Uterus (tissue), 3 donors: ENCODE measurements at regions not wholly inside any gene's neighbourhood (a gene's known extent, or its start where the extent isn't known, plus 50 kb on each side); places are given as distances from the start of the nearest gene placed in this dataset.

ENCODE experiments used
- DNase-seq, 2 donors: peaks; one replicate each; pipeline ENCODE4 v3.0.0-alpha.2; 2019 to 2020
- H3K27ac ChIP-seq, 2 donors: fragments of 200-600 bp; sonication (generic); 1 replicate in 1 of 2; 2 replicates in 1 of 2; pipeline ENCODE4 v1.5.1; 2016 to 2018
- H3K27me3 ChIP-seq, 2 donors: fragments of 200-600 bp; sonication (generic); one replicate each; pipeline ENCODE4 v1.5.1; 2018 to 2019; ENCODE audit warnings: control low read depth in 1 of 2
- H3K36me3 ChIP-seq, 2 donors: fragments of 200-600 bp; sonication (generic); one replicate each; pipeline ENCODE4 v1.5.1; 2019; ENCODE audit warnings: control low read depth in 1 of 2
- H3K4me1 ChIP-seq, 2 donors: fragments of 200-600 bp; sonication (generic); one replicate each; pipeline ENCODE4 v1.5.1; 2018 to 2019; ENCODE audit warnings: control low read depth in 1 of 2
- H3K4me3 ChIP-seq, 2 donors: fragments of 200-600 bp; sonication (generic); 1 replicate in 1 of 2; 2 replicates in 1 of 2; pipeline ENCODE4 v1.5.1; 2018 to 2019; ENCODE audit warnings: mild to moderate bottlenecking in 1 of 2
- H3K9me3 ChIP-seq, 2 donors: fragments of 200-600 bp; sonication (generic); one replicate each; pipeline ENCODE4 v1.5.1; 2019; ENCODE audit warnings: control low read depth in 1 of 2
- POLR2A ChIP-seq, 2 donors: fragments of 450-650 bp; IDR thresholded peaks; one replicate each; pipeline ENCODE4 v1.6.1; 2016; ENCODE audit warnings: antibody characterized with exemption in 2 of 2, mild to moderate bottlenecking in 1 of 2, moderate library complexity in 1 of 2
- intact Hi-C: fragments of 100-400 bp; cut with DNase I; formaldehyde crosslinking; loops from one replicate; pipeline ENCODE4 v1.15.1; 2023; ENCODE audit warnings: low total_unique reads
- TF ChIP-seq, protein P1 (sequence below), 4 experiments: fragments of 200-600 bp in 2 of 4; fragments of 450-650 bp in 2 of 4; sonication (generic) in 2 of 4; IDR thresholded peaks; one replicate each; pipeline ENCODE4 v1.5.1; 2016 to 2019; ENCODE audit warnings: antibody characterized with exemption in 4 of 4, mild to moderate bottlenecking in 2 of 4, moderate library complexity in 1 of 4
- donor health status: DM: yes; HTN: yes; CAD: no.

DNA sequence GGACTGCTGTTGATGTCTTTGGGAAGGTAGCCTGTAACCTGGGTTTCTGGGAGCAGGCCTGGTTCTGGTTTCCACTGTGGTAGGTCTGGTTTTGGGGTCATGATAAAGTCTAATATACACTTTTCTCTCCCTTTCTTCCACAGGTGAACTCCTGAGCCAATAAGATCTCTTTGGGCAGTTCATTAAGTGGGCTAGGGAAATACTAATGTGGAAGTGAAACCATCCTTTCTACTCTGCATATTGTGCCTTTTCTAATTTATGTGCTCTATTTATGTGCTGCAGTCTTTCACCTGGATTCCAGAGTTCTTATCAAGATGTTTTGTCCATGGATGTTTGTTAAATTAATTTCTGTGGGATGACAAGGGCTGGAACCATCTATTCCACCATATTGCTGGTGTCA lies 165.7 kb upstream of the PTPRK start:
- Histone ChIP-seq H3K9me3 (no peaks in the 10 kb centered on the region), H3K27me3 (no peaks in the 10 kb centered on the region), H3K27ac (no peak overlapping the region), H3K4me1 (no peaks in the 10 kb centered on the region), H3K36me3 (no peaks in the 10 kb centered on the region), H3K4me3 (no peak overlapping the region)
- intact Hi-C loops, result no loop called here
- DNase-seq, result no peak
- TF ChIP-seq POLR2A (IDR thresholded peaks at IDR 0.05), result no peak
- TF ChIP-seq, protein P1, sequence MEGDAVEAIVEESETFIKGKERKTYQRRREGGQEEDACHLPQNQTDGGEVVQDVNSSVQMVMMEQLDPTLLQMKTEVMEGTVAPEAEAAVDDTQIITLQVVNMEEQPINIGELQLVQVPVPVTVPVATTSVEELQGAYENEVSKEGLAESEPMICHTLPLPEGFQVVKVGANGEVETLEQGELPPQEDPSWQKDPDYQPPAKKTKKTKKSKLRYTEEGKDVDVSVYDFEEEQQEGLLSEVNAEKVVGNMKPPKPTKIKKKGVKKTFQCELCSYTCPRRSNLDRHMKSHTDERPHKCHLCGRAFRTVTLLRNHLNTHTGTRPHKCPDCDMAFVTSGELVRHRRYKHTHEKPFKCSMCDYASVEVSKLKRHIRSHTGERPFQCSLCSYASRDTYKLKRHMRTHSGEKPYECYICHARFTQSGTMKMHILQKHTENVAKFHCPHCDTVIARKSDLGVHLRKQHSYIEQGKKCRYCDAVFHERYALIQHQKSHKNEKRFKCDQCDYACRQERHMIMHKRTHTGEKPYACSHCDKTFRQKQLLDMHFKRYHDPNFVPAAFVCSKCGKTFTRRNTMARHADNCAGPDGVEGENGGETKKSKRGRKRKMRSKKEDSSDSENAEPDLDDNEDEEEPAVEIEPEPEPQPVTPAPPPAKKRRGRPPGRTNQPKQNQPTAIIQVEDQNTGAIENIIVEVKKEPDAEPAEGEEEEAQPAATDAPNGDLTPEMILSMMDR (IDR thresholded peaks at IDR 0.05), result no peak

- DNase-seq, result no peak
- intact Hi-C loops, result no loop called here
- no peak for TF ChIP-seq POLR2A (IDR thresholded peaks at IDR 0.05)
- TF ChIP-seq, protein P1 (IDR thresholded peaks at IDR 0.05), result no peak
- no peaks in the 10 kb centered on the region for H3K4me1 ChIP-seq
- H3K9me3 ChIP-seq, result no peaks in the 10 kb centered on the region
- H3K27ac ChIP-seq, result no peak overlapping the region
- H3K36me3 ChIP-seq, result peaks cover 0 to 2% of the 10 kb centered on the region in 2 donors
- no peaks in the 10 kb centered on the region for H3K27me3 ChIP-seq
- H3K4me3 ChIP-seq, result no peak overlapping the region
These were observed 156.1 kb upstream of the PTPRK start for GRCh38 chr6:128676456-128676855.

- Histone ChIP-seq H3K27ac (no peak overlapping the region), H3K36me3 (no peaks in the 10 kb centered on the region), H3K4me1 (no peaks in the 10 kb centered on the region), H3K4me3 (no peak overlapping the region), H3K27me3 (no peaks in the 10 kb centered on the region), H3K9me3 (no peaks in the 10 kb centered on the region)
- DNase-seq, result no peak
- intact Hi-C loops, result no loop called here
- TF ChIP-seq POLR2A (IDR thresholded peaks at IDR 0.05), result no peak
- TF ChIP-seq, protein P1 (IDR thresholded peaks at IDR 0.05), result no peak
These were observed 151.6 kb upstream of the PTPRK start for GRCh38 chr6:128672023-128672422.

- H3K4me3 ChIP-seq, result no peak overlapping the region
- H3K36me3 ChIP-seq, result no peaks in the 10 kb centered on the region
- H3K4me1 ChIP-seq, result no peaks in the 10 kb centered on the region
- no peaks in the 10 kb centered on the region for H3K9me3 ChIP-seq
- no peak overlapping the region for H3K27ac ChIP-seq
- no peak for TF ChIP-seq POLR2A (IDR thresholded peaks at IDR 0.05)
- TF ChIP-seq, protein P1 (IDR thresholded peaks at IDR 0.05), result no peak
- intact Hi-C loops, result no loop called here
- H3K27me3 ChIP-seq, result no peaks in the 10 kb centered on the region
- no peak for DNase-seq
These were observed 147.0 kb upstream of the PTPRK start for GRCh38 chr6:128667339-128667858.

DNA sequence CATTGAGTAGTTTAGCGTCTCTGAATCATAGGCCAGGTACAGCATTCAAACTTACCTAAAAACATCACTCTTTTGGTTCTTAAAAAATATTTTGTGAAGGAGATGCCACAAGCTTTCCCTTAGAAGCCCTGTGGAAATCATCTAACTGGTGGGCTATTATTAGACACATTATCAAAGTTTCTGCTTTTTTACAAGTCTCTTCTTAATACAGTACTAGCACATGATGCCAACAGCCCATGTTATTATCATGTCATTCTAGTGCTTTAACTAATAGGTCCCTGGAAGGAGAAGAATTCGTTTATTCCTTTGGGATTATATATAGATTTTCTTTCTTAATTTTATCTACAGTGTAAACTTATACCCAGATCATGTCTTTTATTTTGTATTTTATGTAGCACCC lies 146.0 kb upstream of the PTPRK start:
- no peaks in the 10 kb centered on the region for H3K27me3 ChIP-seq
- H3K9me3 ChIP-seq, result no peaks in the 10 kb centered on the region
- DNase-seq, result no peak
- no peaks in the 10 kb centered on the region for H3K36me3 ChIP-seq
- no peaks in the 10 kb centered on the region for H3K4me1 ChIP-seq
- no peak overlapping the region for H3K4me3 ChIP-seq
- no peak overlapping the region for H3K27ac ChIP-seq
- TF ChIP-seq POLR2A (IDR thresholded peaks at IDR 0.05), result no peak
- TF ChIP-seq, protein P1 (IDR thresholded peaks at IDR 0.05), result no peak
- intact Hi-C loops, result no loop called here
